NCI-H774 (cell line): ENCODE measurements at regions not wholly inside any gene's neighbourhood (a gene's known extent, or its start where the extent isn't known, plus 50 kb on each side); places are given as distances from the start of the nearest gene placed in this dataset.
A peak's percentile ranks its signal among the peaks of the same experiment; 100 is the strongest.
"Not testable (repeated sequence)": the region's sequence is repeated elsewhere in the genome, so short reads cannot be mapped to it uniquely, and the experiment has no call there.

Experiments
- DNase-seq: peaks from one replicate; lab custom pipeline; 2025; lab: John Stamatoyannopoulos, UW

DNA sequence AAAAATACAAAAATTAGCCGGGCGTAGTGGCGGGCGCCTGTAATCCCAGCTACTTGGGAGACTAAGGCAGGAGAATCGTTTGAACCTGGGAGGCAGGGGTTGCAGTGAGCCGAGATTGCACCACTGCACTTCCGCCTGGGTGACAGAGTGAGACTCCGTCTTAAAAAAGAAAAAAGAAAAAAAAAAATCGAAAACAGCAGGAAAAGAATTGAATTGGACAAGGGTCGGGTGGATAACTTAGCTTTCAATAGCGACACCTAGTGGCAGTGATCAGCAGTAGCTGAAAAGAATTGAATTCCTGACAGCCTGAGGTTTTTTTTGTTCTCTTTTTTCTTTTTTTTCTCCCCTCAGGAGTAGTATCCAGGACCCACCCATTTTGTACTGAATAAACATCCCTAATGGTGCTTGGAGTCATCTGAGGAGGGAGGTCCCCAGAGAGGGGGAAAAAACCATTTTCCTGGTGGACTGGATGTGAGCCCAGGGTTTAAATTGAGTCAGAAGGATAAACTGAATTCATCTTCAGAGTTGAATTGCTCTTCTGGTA is 55.1 kb downstream of the CYCS start:
- DNase-seq, result peak; percentile 32

GRCh38 chr7:25068502-25069213 is 56.4 kb downstream of the CYCS start:
- no peak for DNase-seq

- no peak for DNase-seq
These were observed 57.1 kb downstream of the CYCS start for GRCh38 chr7:25067726-25068501.

DNA sequence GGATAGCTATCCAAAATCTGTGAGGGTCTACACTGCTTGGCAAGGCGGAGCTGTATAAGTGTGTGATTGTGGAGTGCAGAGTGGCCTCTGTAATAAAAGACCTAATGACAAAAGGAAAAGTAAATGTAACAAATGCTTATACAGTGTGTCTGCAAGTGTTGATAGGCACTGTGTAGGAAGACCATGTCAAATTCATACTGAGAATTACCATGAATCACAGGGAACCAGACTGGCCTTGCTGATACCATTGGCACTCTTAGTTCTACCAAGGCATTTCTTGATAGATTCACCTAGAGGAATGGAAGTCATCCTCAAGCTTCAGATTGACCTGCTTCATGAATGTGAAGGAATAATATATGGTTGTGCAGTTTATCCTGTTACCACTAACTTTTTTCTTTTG is 58.8 kb downstream of the CYCS start:
- DNase-seq, result no peak

- DNase-seq, result no peak
These were observed 62.7 kb downstream of the CYCS start for GRCh38 chr7:25062380-25062779.

GRCh38 chr7:25060487-25061055 is 64.5 kb downstream of the CYCS start:
- no peak for DNase-seq

DNA sequence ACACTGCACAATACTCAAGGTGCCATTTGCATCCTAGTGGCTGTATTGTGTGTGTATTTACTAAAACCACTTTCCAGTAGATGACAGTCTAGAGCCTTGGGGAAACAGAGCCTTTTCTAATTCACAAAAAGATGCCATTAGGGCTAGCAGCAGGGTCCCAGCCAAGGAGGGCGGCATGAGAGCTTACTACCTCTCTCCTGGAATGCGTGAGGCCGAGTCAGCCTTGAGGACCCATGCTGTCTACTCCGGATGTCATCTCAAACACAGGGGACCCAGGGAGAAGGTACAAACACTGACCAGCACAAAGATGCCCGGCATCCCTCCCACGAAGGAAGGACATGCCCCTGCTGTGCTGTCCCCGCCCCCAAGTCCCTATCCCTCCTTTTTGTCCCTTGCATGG is 65.5 kb downstream of the CYCS start:
- no peak for DNase-seq

GRCh38 chr7:25056368-25056767 is 68.7 kb downstream of the CYCS start:
- DNase-seq, result no peak

DNA sequence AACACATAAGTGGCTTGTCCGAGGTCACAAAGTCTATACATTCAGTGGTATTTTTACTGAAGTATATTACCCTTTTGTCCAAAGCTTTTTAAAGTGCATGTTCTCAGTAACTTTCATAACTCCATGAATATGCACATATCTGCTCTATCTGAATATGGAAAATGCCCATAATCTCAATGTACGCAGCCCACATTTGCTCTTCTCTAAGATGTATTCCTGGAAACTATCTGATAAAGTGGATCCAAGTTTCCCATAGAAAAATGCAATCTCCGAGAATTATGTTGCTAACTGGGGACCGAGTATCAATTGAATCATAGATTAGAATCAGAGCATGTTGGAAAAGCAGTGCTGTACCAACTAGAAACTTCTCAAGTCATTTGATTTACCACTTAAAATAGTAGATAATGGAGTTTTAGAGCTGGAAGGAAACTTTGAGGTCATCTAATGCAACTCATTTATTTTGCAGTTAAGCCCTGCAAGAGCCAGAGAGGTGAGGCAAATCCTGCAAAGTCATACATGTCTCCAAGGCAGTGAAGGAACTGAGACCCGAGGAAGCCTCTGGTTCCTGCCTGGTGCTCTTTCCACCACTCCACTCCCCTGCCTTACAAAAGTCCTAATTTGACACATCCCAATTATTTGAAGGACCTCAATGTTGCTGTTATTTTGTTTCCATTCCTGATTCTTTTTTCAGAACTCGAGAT is 69.4 kb downstream of the CYCS start:
- DNase-seq, result no peak

GRCh38 chr7:25054819-25055519 is 70.1 kb downstream of the CYCS start:
- no peak for DNase-seq

DNA sequence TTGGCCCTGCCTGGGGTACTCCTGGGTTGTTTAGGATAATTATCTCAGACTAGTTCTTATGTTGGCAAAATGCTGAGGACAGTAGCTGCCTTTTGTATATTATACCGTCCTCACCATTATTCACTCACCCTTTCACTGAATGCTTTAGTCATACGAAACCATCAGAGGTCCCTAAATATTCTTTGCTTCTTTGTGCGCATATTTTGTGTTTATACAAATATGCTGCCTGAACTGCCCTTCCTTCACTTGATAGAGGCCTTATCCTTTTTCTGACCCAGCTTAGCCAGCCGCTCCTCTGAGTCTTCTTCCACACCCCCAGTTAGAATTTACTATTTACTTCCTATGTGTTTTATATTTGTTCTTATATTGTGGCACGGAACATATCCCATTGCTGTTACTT is 70.2 kb upstream of the OSBPL3 start:
- no peak for DNase-seq

GRCh38 chr7:25048444-25048834 is 68.5 kb upstream of the OSBPL3 start:
- no peak for DNase-seq

DNA sequence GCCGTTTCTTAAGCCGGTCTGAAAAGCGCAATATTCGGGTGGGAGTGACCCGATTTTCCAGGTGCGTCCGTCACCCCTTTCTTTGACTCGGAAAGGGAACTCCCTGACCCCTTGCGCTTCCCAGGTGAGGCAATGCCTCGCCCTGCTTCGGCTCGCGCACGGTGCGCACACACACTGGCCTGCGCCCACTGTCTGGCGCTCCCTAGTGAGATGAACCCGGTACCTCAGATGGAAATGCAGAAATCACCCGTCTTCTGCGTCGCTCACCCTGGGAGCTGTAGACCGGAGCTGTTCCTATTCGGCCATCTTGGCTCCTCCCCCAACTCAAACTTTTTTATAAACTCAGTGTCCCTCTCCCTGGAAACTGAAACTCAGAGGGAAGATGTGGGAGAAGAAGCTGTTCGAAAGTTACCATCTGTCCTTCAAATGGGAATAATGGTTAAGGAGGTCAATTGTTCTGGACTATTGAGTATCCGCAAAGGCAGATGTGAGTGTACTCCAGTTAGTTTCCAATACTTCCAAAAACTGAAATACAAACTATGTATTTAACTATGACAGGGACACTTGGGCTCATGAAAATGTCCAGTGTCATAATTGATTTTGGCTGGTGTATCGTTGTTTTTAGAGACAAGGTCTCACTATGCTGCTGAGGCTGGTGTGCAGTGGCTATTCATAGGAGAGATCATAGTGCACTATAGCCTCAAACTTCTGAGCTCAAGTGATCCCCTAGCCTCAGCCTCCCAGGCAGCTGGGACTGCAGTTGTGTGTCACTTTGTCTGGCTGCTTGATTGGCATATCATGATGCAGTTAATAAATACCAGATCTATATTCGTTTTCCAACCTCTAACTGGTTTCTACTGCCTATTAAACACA is 67.8 kb upstream of the OSBPL3 start:
- DNase-seq, result not testable (repeated sequence)

GRCh38 chr7:25037325-25037724 is 57.3 kb upstream of the OSBPL3 start:
- DNase-seq, result no peak

DNA sequence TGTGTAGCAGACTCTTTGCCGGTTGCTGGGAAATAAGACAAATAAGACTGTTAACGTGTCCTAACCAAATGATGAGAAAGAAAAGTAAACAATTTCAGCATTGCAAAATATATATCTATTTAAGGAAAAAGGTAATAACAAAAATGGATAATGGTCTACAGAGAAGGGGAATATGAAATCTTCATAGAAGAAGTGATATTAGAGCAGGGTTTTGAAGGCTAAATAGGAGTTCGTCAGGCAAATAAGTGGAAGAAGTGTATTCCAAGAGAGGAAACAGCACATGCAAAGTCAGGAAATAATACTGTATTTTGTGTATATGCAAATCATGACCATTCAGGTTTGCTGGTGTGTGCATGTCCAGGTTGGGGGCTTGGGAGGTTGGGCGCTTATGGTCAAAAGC is 55.3 kb upstream of the OSBPL3 start:
- no peak for DNase-seq

DNA sequence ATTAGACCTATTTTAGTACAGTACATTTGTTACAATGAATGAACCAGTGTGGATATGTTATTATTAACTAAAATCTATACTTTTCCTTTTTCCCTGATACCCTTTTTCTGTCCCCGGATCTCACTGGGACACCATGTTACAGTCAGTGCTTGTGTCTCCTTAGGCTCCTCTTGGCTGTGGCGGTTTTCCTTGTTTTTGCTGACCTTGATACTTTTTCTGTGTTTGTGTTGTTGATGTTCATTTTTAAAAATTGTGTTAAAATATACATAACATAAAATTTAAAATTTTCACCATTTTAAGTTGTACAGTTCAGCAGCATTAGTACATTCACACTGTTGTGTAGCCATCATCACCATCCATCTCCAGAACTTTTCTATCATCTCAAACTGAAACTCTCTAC is 54.2 kb upstream of the OSBPL3 start:
- no peak for DNase-seq

GRCh38 chr7:25032774-25033743 is 53.1 kb upstream of the OSBPL3 start:
- no peak for DNase-seq

DNA sequence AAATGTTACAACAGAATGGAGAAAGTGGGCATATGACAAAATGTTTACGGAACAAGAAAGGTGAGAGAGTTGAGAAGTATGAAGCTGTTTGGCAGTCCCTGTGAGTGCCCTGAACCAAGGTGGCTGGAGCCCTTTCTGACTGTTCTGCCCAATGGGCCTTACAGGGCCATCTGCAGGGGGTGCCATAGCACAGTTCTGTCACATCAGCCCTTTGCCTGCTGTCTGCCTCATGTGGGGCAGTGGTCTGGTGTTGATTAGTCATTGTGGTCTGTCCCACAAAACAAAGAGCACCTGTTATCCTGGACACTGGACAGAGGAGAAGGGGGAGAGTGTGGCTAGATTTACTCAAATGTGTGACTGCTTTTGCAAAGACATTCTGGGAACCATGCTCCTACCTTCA is 51.5 kb upstream of the OSBPL3 start:
- no peak for DNase-seq

DNA sequence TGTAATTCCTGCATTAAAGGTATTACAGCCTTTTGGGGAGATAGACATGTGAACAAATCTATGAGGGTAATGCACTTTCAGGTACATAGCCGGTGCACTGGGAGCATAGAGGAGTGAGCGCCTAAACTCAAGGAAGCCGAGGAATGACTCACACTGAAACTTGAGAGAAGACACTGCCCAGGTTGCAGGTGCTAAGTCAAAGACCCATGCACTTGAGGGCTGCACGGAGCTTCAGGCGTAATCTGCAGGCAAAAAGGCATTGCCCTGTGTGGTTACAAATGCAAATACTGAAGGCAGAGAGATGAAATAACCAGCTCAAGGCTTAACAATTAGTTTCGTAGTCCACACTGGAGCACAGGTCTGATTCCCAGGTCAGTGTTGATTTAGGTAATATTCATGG is 51.0 kb upstream of the OSBPL3 start:
- DNase-seq, result no peak
